ENCODE measurements at regions not wholly inside any gene's neighbourhood (a gene's known extent, or its start where the extent isn't known, plus 50 kb on each side); places are given as distances from the start of the nearest gene placed in this dataset.

GRCh38 chr11:47899801-47900200, 51.7 kb upstream of the NUP160 start:
- H3K27ac ChIP-seq (ENCODE audit: low read length) = no peak overlapping the region
- WGBS (ENCODE audit: insufficient coverage, low lambda C conversion rate) = no CpG with 5 or more reads among the region's 2 CpGs
- H3K4me3 ChIP-seq (ENCODE audit: low read length) = no peak overlapping the region
- H3K4me1 ChIP-seq (ENCODE audit: control insufficient read depth, insufficient read depth, low read length) = no peaks in the 10 kb centered on the region
- no peak for DNase-seq
- no peaks in the 10 kb centered on the region for H3K9me3 ChIP-seq (ENCODE audit: control insufficient read depth, low read depth, low read length)
- no peaks in the 10 kb centered on the region for H3K27me3 ChIP-seq (ENCODE audit: control insufficient read depth, insufficient read depth, low read length)
- H3K36me3 ChIP-seq (ENCODE audit: control insufficient read depth, insufficient read depth, low read length) = no peaks in the 10 kb centered on the region

Data from large intestine (tissue), 3 donors.